Panc1 (cell line): ENCODE measurements at regions not wholly inside any gene's neighbourhood (a gene's known extent, or its start where the extent isn't known, plus 50 kb on each side); places are given as distances from the start of the nearest gene placed in this dataset.

ENCODE experiments used
- ATAC-seq: fragments of 200-7000 bp; cut with Tn5 transposase; 2 replicates; pipeline ENCODE4 v1.9.1; 2020; ENCODE audit warnings: mild to moderate bottlenecking, moderate library complexity
- BruUV-seq: library from RNA; stranded (reverse); fragments of 400-500 nt; replicated peaks from 2 replicates; lab custom pipeline; 2021; lab: Mats Ljungman, UMichigan
- CTCF ChIA-PET: fragments of 300-600 bp; sonication (Branson Sonifier 250); formaldehyde crosslinking; loops from one replicate; lab custom pipeline; 2022; ENCODE audit warnings: antibody characterized with exemption; lab: Charles Lee
- POLR2A ChIA-PET: fragments of 300-600 bp; sonication (Branson Sonifier 250); formaldehyde crosslinking; loops from one replicate; lab custom pipeline; 2022; ENCODE audit warnings: antibody characterized with exemption; lab: Charles Lee
- DNase-seq: peaks from one replicate; pipeline ENCODE4 v3.0.0-alpha.2; 2010; ENCODE audit warnings: low read depth, low spot score
- H3K27ac ChIP-seq: 2 replicates; pipeline ENCODE4 v1.5.1; 2011; ENCODE audit warnings: mild to moderate bottlenecking, low read length, inconsistent platforms
- H3K27me3 ChIP-seq: fragments of 200-500 bp; sonication (Bioruptor generic); 2 replicates; pipeline ENCODE4 v1.6.0; 2014; ENCODE audit warnings: low read length, inconsistent platforms; ENCODE audit not compliant: control insufficient read depth, insufficient read depth
- H3K36me3 ChIP-seq: fragments of 200-500 bp; sonication (Bioruptor generic); 2 replicates; pipeline ENCODE4 v1.5.1; 2014; ENCODE audit warnings: inconsistent platforms, mild to moderate bottlenecking, low read length, moderate library complexity; ENCODE audit not compliant: control insufficient read depth, insufficient read depth
- H3K4me1 ChIP-seq: 2 replicates; pipeline ENCODE4 v1.5.1; 2011; ENCODE audit warnings: inconsistent platforms, mild to moderate bottlenecking, low read length, moderate library complexity; ENCODE audit not compliant: control insufficient read depth, insufficient read depth
- H3K4me3 ChIP-seq, 2 experiments: 2 replicates each; pipeline ENCODE4 v1.5.1; 2011 to 2012; ENCODE audit warnings: low read depth in 2 of 2, low read length in 2 of 2, mild to moderate bottlenecking in 2 of 2, inconsistent platforms in 1 of 2, moderate library complexity in 1 of 2
- H3K9me3 ChIP-seq: fragments of 200-500 bp; sonication (Bioruptor generic); 2 replicates; pipeline ENCODE4 v1.5.1; 2014; ENCODE audit warnings: low read depth, mild to moderate bottlenecking, inconsistent platforms, low read length, moderate library complexity; ENCODE audit not compliant: control insufficient read depth, insufficient read depth
- POLR2AphosphoS5 ChIP-seq: IDR thresholded peaks from 2 replicates; pipeline ENCODE4 v1.6.1; 2012; ENCODE audit warnings: mild to moderate bottlenecking, low read depth, low read length, moderate library complexity
- REST ChIP-seq, 2 experiments: IDR thresholded peaks; 2 replicates each; pipeline ENCODE4 v1.6.1; 2011 to 2012; ENCODE audit warnings: low read depth in 2 of 2, control low read depth in 1 of 2, low read length in 1 of 2, mild to moderate bottlenecking in 1 of 2, moderate library complexity in 1 of 2; ENCODE audit not compliant: insufficient read depth in 1 of 2
- SIN3A ChIP-seq: IDR thresholded peaks from 2 replicates; pipeline ENCODE4 v1.6.1; 2012; ENCODE audit warnings: low read depth, mild to moderate bottlenecking, low read length, moderate library complexity, borderline replicate concordance; ENCODE audit not compliant: insufficient read depth
- TCF7L2 ChIP-seq: IDR thresholded peaks from 2 replicates; pipeline ENCODE4 v1.6.1; 2011; ENCODE audit warnings: mild to moderate bottlenecking, low read depth, low read length, inconsistent platforms
- in situ Hi-C: cut with HindIII; loops from 2 replicates; pipeline ENCODE4 v1.10.0; 2016; ENCODE audit warnings: low sequenced_read_pairs, low pct_unique_long_range_greater_than_20kb
- intact Hi-C: fragments of 100-400 bp; cut with micrococcal nuclease; formaldehyde crosslinking; loops from one replicate; pipeline ENCODE4 v1.10.0; 2022; ENCODE audit not compliant: unreplicated experiment
- TF ChIP-seq, protein P1 (sequence below): fragments of 450-650 bp; IDR thresholded peaks from 2 replicates; pipeline ENCODE4 v1.5.1; 2017; ENCODE audit warnings: mild to moderate bottlenecking

DNA sequence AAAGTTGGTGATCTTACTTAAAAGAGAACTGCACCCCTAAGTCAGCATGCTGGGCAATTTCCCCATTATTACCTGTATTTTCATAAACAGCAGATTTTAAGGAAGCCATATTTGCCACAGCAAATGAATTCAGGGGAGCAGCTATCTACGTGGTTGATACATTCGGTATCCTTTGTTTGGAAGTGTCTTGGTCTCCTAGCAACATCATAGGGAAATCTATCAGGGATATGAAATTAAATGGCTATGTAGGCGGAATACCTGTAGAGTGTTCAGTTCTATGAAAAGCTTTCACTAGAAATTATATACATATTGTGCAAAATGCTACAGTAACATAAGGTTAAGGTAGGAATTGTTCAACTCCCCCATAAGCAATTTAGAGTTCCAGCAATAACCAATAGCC is 157.2 kb upstream of the EMCN start:
- ChIA-PET POLR2A (no interaction called here), CTCF (no interaction called here)
- Histone ChIP-seq H3K27ac (no peak overlapping the region), H3K27me3 (no peaks in the 10 kb centered on the region), H3K4me1 (no peaks in the 10 kb centered on the region), H3K4me3 (no peak overlapping the region), H3K36me3 (no peaks in the 10 kb centered on the region), H3K9me3 (no peaks in the 10 kb centered on the region)
- no TSS peak for BruUV-seq
- ATAC-seq (no peak), DNase-seq (no peak)
- no peak for TF ChIP-seq TCF7L2
- TF ChIP-seq POLR2AphosphoS5, result no peak
- TF ChIP-seq REST (IDR thresholded peaks at IDR 0.05; ENCODE audit: insufficient read depth in 1 of 2, low read depth in 2 of 2, low read length in 1 of 2), result no peak
- no peak for TF ChIP-seq SIN3A
- TF ChIP-seq, protein P1, sequence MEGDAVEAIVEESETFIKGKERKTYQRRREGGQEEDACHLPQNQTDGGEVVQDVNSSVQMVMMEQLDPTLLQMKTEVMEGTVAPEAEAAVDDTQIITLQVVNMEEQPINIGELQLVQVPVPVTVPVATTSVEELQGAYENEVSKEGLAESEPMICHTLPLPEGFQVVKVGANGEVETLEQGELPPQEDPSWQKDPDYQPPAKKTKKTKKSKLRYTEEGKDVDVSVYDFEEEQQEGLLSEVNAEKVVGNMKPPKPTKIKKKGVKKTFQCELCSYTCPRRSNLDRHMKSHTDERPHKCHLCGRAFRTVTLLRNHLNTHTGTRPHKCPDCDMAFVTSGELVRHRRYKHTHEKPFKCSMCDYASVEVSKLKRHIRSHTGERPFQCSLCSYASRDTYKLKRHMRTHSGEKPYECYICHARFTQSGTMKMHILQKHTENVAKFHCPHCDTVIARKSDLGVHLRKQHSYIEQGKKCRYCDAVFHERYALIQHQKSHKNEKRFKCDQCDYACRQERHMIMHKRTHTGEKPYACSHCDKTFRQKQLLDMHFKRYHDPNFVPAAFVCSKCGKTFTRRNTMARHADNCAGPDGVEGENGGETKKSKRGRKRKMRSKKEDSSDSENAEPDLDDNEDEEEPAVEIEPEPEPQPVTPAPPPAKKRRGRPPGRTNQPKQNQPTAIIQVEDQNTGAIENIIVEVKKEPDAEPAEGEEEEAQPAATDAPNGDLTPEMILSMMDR, result no peak
- in situ Hi-C loops, result no loop called here
- intact Hi-C loops, result no loop called here

DNA sequence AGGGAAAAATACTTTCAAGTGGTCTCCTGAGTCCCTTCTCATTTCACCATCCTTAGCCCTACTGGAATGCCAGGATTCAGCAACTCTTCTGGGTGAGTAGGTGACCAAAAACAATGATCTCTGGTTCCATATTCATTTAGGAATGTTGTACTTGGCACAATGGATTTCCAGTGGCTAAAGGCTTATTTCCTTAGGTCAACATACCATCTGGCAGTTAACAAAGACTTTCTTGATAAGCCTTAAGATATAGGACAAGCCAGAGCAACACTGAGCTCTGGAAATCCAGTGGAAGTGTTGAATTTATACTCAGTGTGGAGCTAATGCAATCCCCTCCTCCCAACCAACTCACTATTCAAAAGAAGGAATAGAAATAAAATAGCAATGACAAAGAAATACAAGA is 139.4 kb upstream of the EMCN start:
- in situ Hi-C loops (no loop called here), intact Hi-C loops (no loop called here)
- no peak overlapping the region for H3K4me3 ChIP-seq
- ChIA-PET POLR2A (no interaction called here), CTCF (no interaction called here)
- TF ChIP-seq REST (IDR thresholded peaks at IDR 0.05; ENCODE audit: insufficient read depth in 1 of 2, low read depth in 2 of 2, low read length in 1 of 2) (no peak), TCF7L2 (no peak), POLR2AphosphoS5 (no peak), SIN3A (no peak)
- TF ChIP-seq, protein P1, result no peak
- no peak overlapping the region for H3K27ac ChIP-seq
- BruUV-seq, result no TSS peak
- ATAC-seq (no peak), DNase-seq (no peak)
- no peaks in the 10 kb centered on the region for H3K36me3 ChIP-seq
- no peaks in the 10 kb centered on the region for H3K4me1 ChIP-seq
- no peaks in the 10 kb centered on the region for H3K9me3 ChIP-seq
- H3K27me3 ChIP-seq, result no peaks in the 10 kb centered on the region
